ENCODE measurements at regions not wholly inside any gene's neighbourhood (a gene's known extent, or its start where the extent isn't known, plus 50 kb on each side); places are given as distances from the start of the nearest gene placed in this dataset.

DNA sequence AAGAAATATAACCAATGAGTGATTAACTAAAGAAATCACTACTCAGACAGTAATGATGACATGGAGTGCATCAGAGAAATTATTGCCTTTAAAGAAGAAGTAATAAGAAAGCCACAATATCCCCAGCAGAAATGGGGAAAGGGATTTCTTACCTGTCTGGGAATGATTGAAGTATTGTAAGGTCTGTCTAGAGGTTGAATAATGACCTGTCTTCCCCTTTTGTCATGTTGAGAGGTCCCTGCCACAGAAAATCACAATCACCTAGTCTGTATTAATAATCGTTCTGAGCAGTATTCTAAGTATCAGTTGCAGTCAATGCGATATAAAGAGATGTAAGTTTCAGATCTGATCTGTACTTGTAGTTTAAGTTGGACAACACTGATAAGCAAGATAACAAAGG lies 349.1 kb upstream of the TPK1 start:
- H3K4me1 Mint-ChIP-seq (ENCODE audit: low read depth, unreplicated experiment): no peaks in the 10 kb centered on the region
- no peaks in the 10 kb centered on the region for H3K36me3 Mint-ChIP-seq (ENCODE audit: unreplicated experiment)
- TF ChIP-seq CTCF (IDR thresholded peaks at IDR 0.05; ENCODE audit: partially characterized antibody, unreplicated experiment): no peak
- no peak overlapping the region for H3K4me3 Mint-ChIP-seq (ENCODE audit: unreplicated experiment)
- H3K27me3 Mint-ChIP-seq (ENCODE audit: unreplicated experiment): no peaks in the 10 kb centered on the region
- no peak for DNase-seq
- no peaks in the 10 kb centered on the region for H3K9me3 Mint-ChIP-seq (ENCODE audit: unreplicated experiment)
- no peak overlapping the region for H3K27ac Mint-ChIP-seq (ENCODE audit: unreplicated experiment)

DNA sequence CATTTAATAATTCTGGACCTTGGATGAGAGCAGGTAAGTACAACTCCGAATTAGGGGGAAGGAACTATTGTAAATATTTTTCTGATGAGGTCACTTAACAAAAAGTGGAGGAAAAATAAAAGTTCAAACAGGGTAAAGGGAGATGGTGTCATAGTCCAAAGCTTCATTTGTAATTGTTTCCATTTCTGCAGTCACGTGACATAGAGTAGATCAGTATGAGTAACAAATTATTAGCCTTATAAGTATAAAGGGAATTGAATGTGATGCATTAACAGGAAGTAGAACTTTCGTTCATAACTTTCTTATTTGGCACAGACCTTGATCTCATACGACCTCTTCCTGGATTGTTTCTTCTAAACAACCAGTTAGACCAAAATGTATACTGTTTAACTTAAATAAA lies 347.2 kb upstream of the TPK1 start:
- TF ChIP-seq CTCF (IDR thresholded peaks at IDR 0.05; ENCODE audit: partially characterized antibody, unreplicated experiment): no peak
- no peaks in the 10 kb centered on the region for H3K27me3 Mint-ChIP-seq (ENCODE audit: unreplicated experiment)
- no peak for DNase-seq
- H3K4me3 Mint-ChIP-seq (ENCODE audit: unreplicated experiment): no peak overlapping the region
- no peaks in the 10 kb centered on the region for H3K4me1 Mint-ChIP-seq (ENCODE audit: low read depth, unreplicated experiment)
- H3K27ac Mint-ChIP-seq (ENCODE audit: unreplicated experiment): no peak overlapping the region
- no peaks in the 10 kb centered on the region for H3K9me3 Mint-ChIP-seq (ENCODE audit: unreplicated experiment)
- no peaks in the 10 kb centered on the region for H3K36me3 Mint-ChIP-seq (ENCODE audit: unreplicated experiment)

DNA sequence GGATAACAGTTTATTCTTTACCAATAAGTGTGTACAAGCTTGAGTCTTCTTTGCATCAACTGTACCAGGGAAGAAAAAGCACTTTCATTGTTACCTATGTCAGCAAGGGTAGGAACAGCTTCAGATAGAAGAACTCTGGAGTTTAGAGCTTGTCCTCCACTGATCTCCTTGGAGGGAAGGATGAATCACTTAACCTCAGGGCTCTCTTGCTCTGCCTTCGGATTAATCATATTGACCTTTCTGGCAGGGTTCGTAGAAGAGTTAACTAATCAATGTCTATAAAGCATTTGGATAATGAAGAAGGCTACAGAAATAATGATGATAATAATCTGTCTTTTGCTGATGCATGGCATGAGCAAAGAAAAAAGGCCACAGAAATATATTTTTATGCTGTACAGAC lies 339.5 kb upstream of the TPK1 start:
- DNase-seq: no peak
- H3K27ac Mint-ChIP-seq (ENCODE audit: unreplicated experiment): no peak overlapping the region
- H3K4me1 Mint-ChIP-seq (ENCODE audit: low read depth, unreplicated experiment): no peaks in the 10 kb centered on the region
- no peaks in the 10 kb centered on the region for H3K36me3 Mint-ChIP-seq (ENCODE audit: unreplicated experiment)
- H3K4me3 Mint-ChIP-seq (ENCODE audit: unreplicated experiment): no peak overlapping the region
- no peaks in the 10 kb centered on the region for H3K9me3 Mint-ChIP-seq (ENCODE audit: unreplicated experiment)
- TF ChIP-seq CTCF (IDR thresholded peaks at IDR 0.05; ENCODE audit: partially characterized antibody, unreplicated experiment): no peak
- H3K27me3 Mint-ChIP-seq (ENCODE audit: unreplicated experiment): no peaks in the 10 kb centered on the region

DNA sequence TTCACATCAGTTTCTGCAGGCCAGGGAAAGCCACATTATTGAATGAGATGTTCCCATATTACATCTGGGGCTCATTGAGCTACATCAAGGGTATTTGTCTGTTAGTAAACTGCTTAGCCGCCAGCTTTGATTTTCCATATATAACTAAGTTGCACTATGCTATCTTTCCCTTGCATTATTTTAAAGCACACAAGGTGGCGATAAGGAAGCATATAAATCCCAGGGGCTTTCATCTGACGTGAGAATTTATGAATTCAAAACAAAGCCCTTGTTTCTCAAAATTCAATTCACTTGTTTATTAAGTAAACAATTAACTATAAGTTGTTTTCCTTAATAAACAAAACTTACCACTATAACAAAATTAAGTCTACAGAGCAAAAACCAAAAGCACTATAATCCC lies 334.1 kb upstream of the TPK1 start:
- DNase-seq: no peak

DNA sequence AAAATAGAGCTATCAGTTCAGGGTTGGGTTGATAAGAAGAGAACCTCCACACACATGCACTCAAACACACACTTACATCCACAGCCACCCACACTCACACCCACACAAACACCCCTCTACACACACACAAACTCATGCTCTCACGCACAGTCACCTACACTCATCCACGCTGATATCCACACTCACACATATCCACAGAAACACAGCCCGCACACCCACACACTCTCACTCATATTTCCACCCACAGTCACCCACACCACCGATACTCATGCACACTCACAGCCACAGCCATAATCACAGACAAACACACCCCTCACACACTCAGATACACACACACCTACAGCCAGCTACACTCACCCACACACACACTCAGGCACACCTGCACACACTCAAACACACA lies 333.0 kb upstream of the TPK1 start:
- Mint-ChIP-seq H3K27ac (ENCODE audit: unreplicated experiment) (no peak overlapping the region), H3K36me3 (ENCODE audit: unreplicated experiment) (no peaks in the 10 kb centered on the region), H3K9me3 (ENCODE audit: unreplicated experiment) (no peaks in the 10 kb centered on the region), H3K4me1 (ENCODE audit: low read depth, unreplicated experiment) (no peaks in the 10 kb centered on the region), H3K27me3 (ENCODE audit: unreplicated experiment) (no peaks in the 10 kb centered on the region), H3K4me3 (ENCODE audit: unreplicated experiment) (no peak overlapping the region)
- TF ChIP-seq CTCF (IDR thresholded peaks at IDR 0.05; ENCODE audit: partially characterized antibody, unreplicated experiment): no peak
- DNase-seq: no peak

More for the DNA sequence above, 334.1 kb upstream of the TPK1 start:
- Mint-ChIP-seq H3K36me3 (ENCODE audit: unreplicated experiment) (no peaks in the 10 kb centered on the region), H3K27me3 (ENCODE audit: unreplicated experiment) (no peaks in the 10 kb centered on the region), H3K4me3 (ENCODE audit: unreplicated experiment) (no peak overlapping the region), H3K4me1 (ENCODE audit: low read depth, unreplicated experiment) (no peaks in the 10 kb centered on the region), H3K9me3 (ENCODE audit: unreplicated experiment) (no peaks in the 10 kb centered on the region), H3K27ac (ENCODE audit: unreplicated experiment) (no peak overlapping the region)
- no peak for TF ChIP-seq CTCF (IDR thresholded peaks at IDR 0.05; ENCODE audit: partially characterized antibody, unreplicated experiment)
